TTC549 (cell line): ENCODE measurements at regions not wholly inside any gene's neighbourhood (a gene's known extent, or its start where the extent isn't known, plus 50 kb on each side); places are given as distances from the start of the nearest gene placed in this dataset.

Source experiments
- FAIRE-seq: peaks from 2 replicates; lab custom pipeline; 2012; peaks lifted over from hg19 to GRCh38; lab: Jason Lieb, UNC

DNA sequence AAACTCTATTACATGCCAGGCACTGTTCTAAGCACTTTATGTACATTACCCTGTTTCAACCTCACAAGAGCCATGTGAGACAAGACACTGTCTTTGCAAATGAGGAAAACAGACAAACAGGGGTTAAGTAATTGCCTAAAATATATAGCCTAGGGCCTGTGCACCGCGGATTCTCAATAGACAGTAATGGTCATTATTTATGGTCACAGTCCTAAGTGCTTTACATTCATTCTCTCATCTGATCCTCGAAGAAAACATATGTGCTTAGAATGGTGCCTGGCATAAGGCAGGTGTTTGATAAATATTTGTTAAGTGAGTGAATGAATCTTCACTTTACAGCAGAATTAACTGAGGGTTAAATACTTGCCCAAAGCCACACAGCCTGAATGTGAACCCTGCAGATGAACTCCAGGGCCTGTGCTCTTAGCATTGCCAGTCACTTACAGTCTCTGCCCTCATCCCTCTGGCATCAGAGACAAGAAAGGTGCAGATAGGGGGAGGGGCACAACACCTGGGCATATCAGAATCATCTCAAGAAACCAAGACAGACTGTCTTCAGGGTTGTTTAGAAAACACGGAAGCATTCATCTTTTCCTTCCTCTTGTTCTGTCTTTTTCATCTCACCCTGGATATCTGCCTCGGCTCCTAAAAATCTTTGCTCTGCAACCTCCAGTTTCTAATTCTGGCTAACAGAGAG lies 92.8 kb upstream of the SASH1 start:
- FAIRE-seq = no peak

DNA sequence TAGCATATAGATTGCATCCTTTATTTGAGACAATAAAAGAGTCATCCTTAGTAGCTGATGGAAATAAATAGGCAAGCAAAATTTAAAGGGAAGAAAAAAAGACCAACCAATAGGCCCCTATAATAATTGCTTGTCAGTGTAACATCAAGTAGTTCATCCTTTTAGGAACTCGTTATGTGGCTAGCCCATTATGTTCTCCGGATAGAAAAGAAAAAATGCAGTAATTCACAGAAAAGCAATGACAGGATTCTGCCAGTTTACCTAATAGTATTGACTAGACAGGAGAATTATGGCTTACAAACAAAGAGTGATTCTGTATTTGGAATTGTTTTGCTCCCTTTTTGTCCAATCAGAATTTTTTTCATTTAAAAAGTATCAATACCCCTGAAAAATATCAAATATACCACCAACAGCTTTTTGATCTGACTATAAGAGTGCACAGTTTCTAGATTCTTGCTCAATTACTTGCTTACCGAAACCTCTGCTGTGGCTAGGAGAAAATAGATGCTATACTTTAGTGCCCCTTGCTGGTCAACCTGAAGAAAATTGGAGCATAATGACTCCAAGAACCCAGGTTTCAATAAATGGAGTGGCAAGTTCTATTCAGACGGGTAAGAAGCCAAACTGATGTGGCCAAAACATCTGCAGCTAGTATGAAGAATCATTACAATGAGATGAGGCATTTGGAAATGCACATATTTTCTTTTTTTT lies 91.5 kb upstream of the SASH1 start:
- no peak for FAIRE-seq

DNA sequence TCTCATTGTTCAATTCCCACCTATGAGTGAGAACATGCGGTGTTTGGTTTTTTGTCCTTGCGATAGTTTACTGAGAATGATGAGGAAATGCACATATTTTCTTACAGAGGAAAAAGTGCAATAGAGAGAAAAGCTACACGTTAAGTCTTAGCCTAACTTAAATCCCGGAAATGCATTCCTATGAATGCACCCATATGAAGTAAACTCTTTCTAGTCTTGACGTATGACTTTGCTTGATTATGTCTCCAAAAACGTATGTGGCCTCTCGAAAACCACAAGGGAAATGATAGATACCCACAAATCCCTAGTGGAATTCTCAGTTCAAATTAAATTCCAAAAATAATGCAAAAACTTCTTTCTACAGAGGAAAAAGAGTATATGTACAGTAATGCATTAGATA lies 90.7 kb upstream of the SASH1 start:
- FAIRE-seq = no peak

DNA sequence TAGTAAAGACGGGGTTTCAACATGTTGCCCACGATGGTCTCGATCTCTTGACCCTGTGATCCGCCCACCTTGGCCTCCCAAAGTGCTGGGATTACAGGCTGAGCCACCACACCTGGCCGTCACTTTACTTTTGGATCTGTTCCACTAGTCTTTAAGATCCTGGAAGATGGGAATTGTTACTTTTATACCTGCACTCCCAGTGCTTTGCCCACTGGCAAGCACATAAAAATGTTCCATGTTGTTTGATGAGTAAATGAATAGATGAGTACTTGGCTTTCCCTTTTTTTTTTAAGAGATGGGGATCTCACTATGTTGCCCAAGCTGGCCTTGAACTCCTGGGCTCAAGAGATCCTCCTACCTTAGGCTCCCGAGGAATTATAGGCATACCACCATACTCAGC lies 84.8 kb upstream of the SASH1 start:
- FAIRE-seq = no peak

DNA sequence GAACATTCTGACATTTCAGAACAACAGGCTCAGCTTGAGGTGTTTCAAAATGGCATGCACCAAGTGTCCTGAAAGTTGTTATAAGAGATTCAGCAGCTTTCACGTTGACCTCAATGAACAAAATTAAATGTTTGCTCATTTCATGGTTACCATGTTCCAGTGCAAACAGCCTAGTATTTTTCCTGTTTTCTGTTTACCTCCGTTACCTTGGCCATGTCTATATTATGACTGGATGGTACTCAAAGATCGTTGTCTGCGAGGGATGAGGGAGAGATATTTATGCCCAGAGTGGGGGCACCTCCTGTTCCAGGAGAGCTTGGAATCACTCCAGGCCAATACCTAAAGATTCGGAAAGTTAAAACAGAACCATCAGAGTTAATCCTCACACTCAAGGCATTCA lies 83.8 kb upstream of the SASH1 start:
- no peak for FAIRE-seq

DNA sequence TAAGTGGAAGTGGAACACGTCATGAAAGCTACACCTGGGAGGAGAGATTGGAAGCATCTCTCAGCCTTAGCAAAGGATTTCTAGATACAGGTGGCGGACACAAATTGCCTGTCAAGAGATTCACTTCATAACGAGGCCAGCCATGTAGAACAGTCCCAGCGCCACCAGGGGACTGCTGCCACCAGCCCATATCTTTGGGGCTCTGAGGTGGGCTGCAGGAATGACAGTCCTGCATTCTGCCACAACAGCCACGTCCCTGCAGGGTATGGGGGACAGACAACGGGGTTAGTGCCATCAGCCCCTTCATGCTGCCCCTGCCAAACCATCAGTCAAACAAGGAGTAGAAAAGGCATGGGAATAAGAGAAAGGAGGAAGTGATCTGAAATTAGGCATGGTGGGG lies 81.2 kb upstream of the SASH1 start:
- no peak for FAIRE-seq

DNA sequence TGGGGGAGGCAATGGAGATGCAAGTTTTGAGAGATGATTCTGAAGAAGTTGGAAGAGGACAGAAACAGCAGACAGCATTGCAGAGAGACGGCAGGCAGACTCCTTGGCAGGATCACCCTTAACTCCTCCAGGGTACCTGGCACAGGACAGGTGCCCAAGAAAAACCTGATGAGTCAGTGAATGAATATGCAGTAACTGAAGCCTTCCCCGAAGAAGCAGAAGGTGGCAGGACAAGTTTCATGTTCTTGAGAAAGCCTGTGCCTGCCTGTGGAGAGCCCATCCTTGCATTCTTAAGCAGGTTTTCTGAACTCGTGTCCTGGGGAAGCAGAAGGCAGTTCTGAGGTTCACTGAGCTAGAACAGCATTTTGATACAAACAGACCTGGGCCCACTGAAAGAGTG lies 79.6 kb upstream of the SASH1 start:
- no peak for FAIRE-seq

DNA sequence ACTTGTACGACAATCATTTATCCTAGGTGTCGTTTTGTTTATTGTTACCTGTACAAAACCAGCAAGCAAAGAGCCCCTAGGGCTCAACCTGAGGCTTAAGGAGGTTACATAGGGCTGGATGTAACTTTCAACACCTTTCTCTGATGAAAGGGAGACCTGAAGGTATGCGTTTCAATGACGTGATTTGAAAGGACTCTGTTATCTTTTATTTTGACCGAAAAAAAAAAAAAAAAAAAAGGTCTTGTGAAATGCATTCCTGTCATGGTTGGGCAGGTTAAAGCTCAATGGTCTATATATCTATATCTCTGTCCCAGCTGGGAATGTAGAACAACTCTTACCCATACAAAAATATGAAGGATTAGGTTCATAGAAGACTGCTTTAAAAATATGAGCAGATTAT lies 78.7 kb upstream of the SASH1 start:
- FAIRE-seq = no peak

DNA sequence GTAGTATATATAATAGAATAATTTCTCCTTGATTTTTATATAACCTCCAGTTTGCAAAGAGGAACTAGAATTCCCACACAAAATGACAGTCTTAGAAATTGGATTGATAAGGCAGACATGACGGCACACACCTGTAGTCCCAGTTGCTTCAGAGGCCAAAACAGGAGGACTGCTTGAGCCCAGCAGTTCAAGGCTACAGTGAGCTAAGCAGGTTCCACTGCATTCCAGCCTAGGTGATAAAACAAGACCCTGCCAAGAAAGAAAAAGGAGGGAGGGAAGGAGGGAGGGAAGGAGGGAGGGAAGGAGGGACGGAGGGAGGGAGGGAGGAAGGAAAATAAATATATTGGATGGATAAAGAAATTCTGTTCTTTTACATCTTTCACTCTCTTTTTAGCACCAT lies 77.6 kb upstream of the SASH1 start:
- no peak for FAIRE-seq

DNA sequence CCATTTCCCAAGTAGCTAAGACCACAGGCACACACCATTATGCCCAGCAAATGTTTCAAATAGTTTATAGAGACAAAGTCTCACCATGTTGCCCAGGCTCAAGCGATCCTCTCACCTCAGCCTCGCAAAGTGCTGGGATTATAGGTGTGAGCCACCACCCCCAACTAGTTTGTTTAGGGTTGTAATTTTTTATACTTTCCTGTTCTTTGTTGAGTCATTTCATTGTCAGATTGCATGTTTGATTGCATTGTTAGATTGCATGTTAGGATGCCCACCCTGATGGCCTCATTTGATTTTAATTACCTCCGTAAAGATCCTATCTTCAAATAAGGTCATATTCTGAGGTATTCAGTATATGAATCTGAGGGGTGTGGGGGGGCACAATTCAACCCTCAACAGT lies 73.3 kb upstream of the SASH1 start:
- FAIRE-seq = no peak

DNA sequence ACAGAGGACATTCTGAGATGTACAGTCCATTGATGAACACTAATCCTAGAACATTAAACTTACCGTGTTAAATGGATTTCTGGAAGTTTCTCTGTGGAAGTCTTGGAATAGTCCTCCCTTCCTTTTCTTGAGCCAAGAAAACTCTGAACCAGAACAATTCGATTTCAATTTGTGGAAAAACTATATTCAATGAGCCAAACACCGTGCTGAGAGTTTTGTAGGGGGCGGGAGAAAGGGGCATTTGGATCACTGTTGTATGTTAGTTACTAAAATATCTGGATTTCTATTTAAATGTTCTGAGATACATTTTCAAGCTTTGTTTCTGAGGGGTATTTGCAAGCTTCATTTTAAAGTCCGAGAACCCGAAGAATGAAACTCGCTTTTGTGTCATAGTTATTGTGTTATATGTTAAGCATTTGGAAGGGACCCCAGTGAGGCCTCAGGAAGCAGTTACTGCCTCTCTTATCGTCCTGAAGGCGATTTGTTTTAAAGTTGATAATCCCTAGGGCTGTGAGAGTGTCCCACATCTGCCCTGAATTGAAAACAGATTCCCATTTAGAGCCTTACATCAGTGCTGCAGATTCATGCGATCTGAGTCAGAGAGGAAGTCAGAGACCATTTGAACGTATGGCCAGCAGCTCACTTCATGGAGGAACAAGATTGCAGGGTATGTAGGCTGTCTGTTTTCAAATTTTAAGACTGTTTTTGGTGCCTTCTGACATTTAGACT lies 70.8 kb upstream of the SASH1 start:
- peak; percentile 51 for FAIRE-seq

DNA sequence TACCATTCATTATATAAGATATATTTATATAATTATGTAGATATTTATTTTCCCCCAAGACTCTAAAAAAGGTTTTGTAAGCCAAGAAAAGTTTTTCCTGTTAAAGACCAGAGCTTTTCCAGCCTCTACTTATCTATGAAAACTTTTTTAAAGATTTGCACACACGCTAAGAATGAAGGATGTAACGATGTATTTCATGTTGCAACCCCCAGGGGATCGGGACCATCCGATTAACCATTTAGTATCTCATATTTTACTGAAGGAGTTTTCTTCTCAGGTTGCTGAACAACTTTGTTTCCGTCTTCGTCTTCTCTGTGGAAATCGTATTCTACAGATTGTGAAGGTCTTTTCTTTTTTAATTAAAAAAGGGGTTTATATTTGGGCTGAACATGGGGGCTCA lies 70.0 kb upstream of the SASH1 start:
- FAIRE-seq = no peak

DNA sequence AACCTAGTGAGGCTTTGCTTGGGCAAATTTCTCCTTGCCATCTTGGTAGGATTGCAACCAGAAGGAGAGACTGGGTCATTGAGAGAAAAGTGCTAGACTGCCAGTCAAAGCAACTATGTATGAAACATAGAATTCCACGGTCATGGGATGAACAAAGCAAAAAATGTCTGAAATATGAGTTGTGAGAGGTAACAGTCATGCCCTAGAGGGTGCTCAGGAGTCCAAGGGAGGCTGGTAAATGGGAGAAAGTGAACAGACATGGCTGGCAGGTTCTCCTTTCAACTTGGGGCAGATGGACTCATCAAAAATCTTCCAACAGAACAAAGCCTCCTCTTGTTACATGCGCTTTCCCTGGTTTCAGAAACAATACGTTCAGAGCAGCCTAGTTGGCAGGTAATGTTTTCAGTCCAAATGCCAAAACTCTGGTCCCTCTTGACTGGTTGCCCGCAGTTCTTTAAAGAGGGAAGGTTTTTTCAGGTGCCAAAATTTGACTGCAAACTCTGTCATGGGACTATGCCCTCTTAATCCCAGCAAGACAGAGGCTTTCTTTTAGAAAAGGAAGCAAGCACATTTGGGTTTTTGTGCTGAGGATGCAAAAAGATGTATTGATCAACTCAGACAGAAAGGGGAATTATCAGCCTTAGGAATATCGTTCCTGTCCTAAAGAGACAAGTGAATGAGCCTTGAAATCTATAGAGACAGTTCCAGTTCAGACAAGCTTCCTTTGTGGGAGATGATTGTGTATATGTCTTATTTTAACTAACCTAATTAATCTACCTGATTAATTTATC lies 68.5 kb upstream of the SASH1 start:
- no peak for FAIRE-seq

DNA sequence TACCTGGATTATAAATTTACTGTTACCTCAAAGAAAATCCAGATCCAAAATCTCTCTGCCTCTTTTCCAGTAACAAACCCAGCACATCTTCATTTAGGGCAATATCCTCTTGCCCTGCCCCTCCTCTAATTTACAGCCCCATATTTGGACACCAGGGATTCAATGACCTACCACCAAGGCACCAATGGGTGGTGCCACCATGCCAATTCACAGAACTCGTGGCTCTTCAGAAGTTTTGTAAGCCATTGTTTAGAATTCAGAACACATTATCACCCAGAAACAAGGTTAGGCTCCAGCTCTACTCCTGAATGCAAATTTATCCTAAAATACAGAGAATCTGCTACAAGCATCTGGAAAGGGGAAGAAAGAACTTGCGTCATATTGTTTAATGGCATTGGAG lies 67.8 kb upstream of the SASH1 start:
- no peak for FAIRE-seq

DNA sequence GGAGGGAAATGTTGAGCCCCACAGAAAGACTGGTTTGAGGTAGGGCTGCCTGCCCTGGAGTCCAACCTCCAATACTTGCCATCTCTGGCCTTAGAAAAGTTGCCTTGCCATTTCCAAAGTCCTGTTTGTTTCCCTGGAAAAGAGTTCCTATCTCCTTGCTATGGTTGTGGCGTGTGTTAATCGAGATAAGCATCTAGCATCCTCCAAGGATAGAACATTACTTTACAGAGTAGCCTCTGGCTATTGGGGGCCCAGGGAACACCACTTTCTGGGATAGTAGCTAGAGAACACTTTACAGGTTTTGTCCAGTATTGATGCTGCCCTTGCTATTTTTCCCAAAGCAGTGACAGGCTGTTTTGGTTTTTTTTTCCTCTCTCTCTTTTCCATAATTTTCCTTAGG lies 57.4 kb upstream of the SASH1 start:
- no peak for FAIRE-seq

DNA sequence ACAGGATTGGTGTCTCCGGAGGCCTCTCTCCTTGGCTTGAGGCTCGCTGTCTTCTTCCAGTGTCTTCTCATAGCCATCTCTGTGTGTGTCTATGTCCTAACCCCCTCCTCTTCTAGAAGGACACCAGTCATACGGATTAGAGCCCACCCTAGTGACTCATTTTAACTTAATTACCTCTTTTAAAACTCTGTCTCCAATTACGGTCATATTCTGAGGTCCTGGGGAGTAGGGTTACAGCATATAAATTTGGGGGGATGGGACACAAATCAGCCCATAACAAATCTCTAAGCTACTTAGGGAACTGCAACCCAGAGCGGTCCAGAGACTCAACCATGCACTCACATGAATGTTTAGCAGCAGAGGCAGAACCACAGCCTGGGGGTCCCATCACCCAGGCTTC lies 56.1 kb upstream of the SASH1 start:
- no peak for FAIRE-seq

DNA sequence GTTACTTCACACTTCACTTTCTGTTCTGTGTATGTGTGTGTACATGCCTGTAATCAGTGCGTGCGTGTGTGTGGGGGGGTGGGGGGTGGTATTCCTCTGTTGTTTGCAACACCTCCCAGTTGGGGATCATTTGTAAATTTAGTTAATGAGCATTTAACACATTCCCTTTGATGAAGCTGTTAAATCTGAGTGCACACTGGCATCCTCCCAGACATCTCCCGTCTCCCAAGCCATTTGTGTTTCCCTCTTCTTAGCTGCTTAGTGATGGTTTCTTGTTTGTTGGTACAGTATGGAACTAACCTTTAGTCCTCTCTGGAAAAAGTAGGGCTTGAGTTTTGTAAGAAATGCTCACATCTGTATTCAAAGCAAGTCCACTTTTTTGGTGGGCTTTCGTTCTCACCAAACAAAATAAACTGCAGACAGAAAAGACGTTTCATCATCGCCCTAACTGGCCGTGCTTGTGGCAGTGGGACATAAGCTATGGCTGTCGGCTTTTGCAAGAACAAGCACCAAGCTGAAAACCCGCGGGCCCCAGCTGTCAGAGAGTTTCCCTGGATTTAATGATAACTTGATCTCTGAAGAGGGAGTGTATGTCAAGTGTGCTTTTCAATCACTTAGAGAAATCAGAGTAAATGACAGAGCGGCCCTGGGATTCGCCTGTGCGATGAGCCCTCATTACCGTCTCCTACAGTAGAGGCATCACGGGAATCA lies 54.9 kb upstream of the SASH1 start:
- FAIRE-seq = no peak

DNA sequence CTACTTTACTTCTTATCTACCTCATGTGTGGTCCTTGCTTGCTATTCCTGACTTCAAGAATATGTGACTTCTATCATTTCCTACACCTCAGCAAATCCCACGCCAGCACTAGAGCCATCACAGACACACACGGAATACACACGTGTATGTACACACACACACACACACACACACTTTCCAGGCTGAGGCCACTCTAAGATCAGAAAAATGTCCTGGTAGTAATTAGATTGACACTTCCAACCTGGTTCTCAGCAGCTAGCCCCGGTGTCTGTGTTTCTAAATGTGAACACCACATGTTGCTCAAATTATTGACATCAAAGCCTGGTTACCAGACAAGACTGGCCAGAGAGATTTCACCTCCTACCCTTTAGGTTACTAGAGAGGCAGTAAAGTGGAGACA lies 54.1 kb upstream of the SASH1 start:
- no peak for FAIRE-seq

DNA sequence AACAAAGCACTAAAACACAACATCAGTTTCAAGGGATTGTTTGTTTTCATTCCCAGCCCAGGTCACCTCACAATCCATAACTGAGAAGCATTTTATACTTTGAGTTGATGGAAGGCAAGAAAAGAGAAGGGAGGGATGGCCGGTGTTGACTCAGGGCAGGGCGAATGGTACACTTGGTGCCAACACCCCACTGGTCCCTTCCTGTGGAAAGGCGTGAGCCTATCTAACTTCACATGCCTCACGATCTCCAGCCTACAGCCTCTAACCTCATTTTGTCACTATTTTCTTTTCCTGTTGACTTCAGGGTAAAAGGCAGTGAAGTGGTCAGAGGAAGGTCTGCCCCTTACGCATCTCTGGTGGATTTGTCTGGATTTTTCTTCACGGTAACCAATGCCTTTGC lies 53.5 kb upstream of the SASH1 start:
- FAIRE-seq = no peak

DNA sequence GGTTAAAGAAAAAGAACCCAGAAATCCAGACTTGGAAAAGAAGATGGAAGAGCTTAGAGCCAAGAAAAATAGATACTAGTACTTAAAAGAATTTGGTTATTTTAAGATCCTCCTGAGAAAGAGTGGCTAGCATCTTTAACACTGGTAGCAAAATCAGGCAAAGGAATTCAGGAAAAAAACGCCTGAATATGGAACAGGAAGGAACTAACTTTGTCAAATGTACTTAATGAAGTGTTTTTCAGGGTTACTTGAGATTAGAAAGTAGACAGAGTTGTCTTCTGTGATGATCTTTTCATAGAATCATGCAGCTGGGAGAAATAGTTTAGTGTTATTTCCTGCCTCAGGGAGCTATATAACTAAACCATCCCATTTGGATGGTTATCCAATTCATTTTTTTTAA lies 50.8 kb upstream of the SASH1 start:
- no peak for FAIRE-seq
